ENCODE measurements at regions not wholly inside any gene's neighbourhood (a gene's known extent, or its start where the extent isn't known, plus 50 kb on each side); places are given as distances from the start of the nearest gene placed in this dataset.

DNA sequence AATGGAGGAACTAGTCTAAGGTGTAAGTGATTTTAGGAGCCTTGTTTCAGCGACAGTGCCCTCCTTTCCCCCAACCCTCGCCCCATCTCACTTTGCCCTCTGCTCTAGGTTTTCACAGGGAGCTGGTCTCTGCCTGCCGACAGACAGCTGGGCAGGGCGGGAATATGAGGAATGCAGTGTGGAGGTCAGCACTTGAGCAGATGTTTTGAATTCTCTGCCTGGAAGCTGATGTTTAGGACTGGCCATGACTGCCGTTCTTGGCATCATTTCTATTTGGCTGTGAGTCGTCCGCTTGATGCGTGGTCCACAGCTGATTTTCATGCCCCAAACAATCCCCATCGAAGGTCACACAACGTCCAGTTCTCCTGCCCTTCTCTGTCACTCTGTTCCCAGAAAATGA lies 55.1 kb upstream of the SIX3 start:
- H3K4me3 Mint-ChIP-seq = no peak overlapping the region
- peaks cover under 1% of the 10 kb centered on the region for H3K9me3 Mint-ChIP-seq
- no peaks in the 10 kb centered on the region for H3K36me3 Mint-ChIP-seq (ENCODE audit: low read depth)
- no peaks in the 10 kb centered on the region for H3K4me1 Mint-ChIP-seq
- intact Hi-C loops (cut with micrococcal nuclease) = no loop called here
- H3K27ac Mint-ChIP-seq = no peak overlapping the region
- peaks cover 6% of the 10 kb centered on the region for H3K27me3 Mint-ChIP-seq
- no peak for DNase-seq

DNA sequence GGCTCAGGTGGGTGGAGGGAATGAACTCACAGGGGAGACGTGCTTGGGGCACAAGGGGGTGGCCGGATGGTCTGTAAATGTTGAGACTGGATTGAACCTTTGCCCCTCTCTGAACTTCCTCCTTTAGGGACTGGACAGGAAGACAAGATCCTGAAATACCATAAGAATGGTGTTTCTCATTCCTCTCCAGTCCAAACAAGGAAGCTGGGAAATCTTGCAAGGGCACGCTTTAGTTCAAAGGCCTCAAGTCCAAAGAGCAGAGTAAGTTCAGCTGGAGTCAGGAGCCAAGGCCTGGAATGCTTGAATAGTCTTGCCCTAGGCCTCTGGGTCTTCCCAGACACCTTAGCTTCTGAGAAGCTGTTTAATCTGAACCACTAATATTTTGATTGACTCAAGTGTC lies 52.4 kb upstream of the SIX3 start:
- H3K27ac Mint-ChIP-seq = no peak overlapping the region
- no peaks in the 10 kb centered on the region for H3K36me3 Mint-ChIP-seq (ENCODE audit: low read depth)
- H3K27me3 Mint-ChIP-seq = peaks cover 5% of the 10 kb centered on the region
- no peaks in the 10 kb centered on the region for H3K4me1 Mint-ChIP-seq
- no peak for DNase-seq
- H3K4me3 Mint-ChIP-seq = no peak overlapping the region
- intact Hi-C loops (cut with micrococcal nuclease) = no loop called here
- H3K9me3 Mint-ChIP-seq = peaks cover 18% of the 10 kb centered on the region

Data from activated CD4-positive, alpha-beta T cell treated with anti-CD3 and anti-CD28 coated beads, Interleukin-2, amount 10 ng/mL, durations not matched to agents 24 days and 14 days (primary cell).